ENCODE measurements at regions not wholly inside any gene's neighbourhood (a gene's known extent, or its start where the extent isn't known, plus 50 kb on each side); places are given as distances from the start of the nearest gene placed in this dataset.
"Not testable (repeated sequence)": the region's sequence is repeated elsewhere in the genome, so short reads cannot be mapped to it uniquely, and the experiment has no call there.

DNA sequence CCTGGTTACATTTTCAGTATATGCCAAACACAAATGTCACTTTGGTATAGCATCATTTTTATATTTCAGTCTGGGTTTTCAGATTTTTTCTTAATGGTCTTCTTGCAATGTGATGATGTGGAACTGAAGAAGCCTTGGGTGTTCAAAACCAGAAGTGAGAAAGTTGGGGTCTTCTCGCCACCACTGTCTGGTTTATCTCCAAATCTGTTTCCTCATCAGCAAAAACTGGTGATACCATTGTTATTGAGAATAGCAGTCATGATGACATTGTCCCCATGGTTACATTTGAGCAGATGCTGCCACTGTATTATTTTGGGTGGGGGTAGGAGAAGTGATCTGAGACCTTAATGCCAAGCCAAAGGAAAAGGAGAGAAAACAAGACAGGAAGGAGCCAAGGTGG, 85.9 kb upstream of the MAP3K1 start:
- Histone ChIP-seq H3K27me3 (ENCODE audit: control insufficient read depth in 2 of 2, insufficient read depth in 2 of 2, low read length in 2 of 2) (no peaks in the 10 kb centered on the region), H3K27ac (ENCODE audit: low read depth in 1 of 2, low read length in 2 of 2) (no peak overlapping the region), H3K4me3 (replicated peaks in 1 of 3; ENCODE audit: low read depth in 2 of 3, low read length in 3 of 3) (no peak overlapping the region), H3K4me2 (replicated peaks; ENCODE audit: extremely low read depth, low read length, poor library complexity, severe bottlenecking) (no peak overlapping the region), H3K9me3 (replicated peaks in 1 of 2; ENCODE audit: control insufficient read depth in 1 of 2, insufficient read depth in 1 of 2, low read length in 2 of 2) (no peaks in the 10 kb centered on the region), H3K4me1 (ENCODE audit: control insufficient read depth in 1 of 2, insufficient read depth in 2 of 2, low read length in 2 of 2) (peaks cover 26 to 35% of the 10 kb centered on the region in 2 donors), H3K9ac (ENCODE audit: insufficient read depth, low read length, poor library complexity, severe bottlenecking) (no peak overlapping the region), H2AFZ (ENCODE audit: insufficient read depth, low read depth, low read length, poor library complexity, severe bottlenecking) (no peak overlapping the region), H3K79me2 (ENCODE audit: insufficient read depth, low read length) (no peaks in the 10 kb centered on the region), H3K36me3 (replicated peaks in 1 of 2; ENCODE audit: control insufficient read depth in 1 of 2, insufficient read depth in 2 of 2, low read length in 2 of 2) (no peaks in the 10 kb centered on the region), H4K20me1 (ENCODE audit: insufficient read depth, low read length) (no peaks in the 10 kb centered on the region)
- no CpG with 5 or more reads among the region's 1 CpG for WGBS (ENCODE audit: insufficient coverage)
- peaks cover 50% of the 10 kb centered on the region for H3K4me1 Mint-ChIP-seq
- peak overlapping the region in 2 of 7 donors; percentile 1 to 42 for H3K27ac Mint-ChIP-seq
- TF ChIP-seq, protein P1, sequence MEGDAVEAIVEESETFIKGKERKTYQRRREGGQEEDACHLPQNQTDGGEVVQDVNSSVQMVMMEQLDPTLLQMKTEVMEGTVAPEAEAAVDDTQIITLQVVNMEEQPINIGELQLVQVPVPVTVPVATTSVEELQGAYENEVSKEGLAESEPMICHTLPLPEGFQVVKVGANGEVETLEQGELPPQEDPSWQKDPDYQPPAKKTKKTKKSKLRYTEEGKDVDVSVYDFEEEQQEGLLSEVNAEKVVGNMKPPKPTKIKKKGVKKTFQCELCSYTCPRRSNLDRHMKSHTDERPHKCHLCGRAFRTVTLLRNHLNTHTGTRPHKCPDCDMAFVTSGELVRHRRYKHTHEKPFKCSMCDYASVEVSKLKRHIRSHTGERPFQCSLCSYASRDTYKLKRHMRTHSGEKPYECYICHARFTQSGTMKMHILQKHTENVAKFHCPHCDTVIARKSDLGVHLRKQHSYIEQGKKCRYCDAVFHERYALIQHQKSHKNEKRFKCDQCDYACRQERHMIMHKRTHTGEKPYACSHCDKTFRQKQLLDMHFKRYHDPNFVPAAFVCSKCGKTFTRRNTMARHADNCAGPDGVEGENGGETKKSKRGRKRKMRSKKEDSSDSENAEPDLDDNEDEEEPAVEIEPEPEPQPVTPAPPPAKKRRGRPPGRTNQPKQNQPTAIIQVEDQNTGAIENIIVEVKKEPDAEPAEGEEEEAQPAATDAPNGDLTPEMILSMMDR (IDR thresholded peaks at IDR 0.05), result no peak
- H3K27me3 Mint-ChIP-seq (ENCODE audit: low read depth in 3 of 3), result peaks cover 0 to 4% (median 0%) of the 10 kb centered on the region in 3 donors
- H3K4me3 Mint-ChIP-seq, result no peak overlapping the region
- H3K9me3 Mint-ChIP-seq, result peaks cover 0 to 10% (median 2%) of the 10 kb centered on the region in 7 donors
- intact Hi-C loops (cut with micrococcal nuclease), result no loop called here
- H3K36me3 Mint-ChIP-seq, result peaks cover 3 to 4% of the 10 kb centered on the region in 2 donors
- DNase-seq, result no peak

DNA sequence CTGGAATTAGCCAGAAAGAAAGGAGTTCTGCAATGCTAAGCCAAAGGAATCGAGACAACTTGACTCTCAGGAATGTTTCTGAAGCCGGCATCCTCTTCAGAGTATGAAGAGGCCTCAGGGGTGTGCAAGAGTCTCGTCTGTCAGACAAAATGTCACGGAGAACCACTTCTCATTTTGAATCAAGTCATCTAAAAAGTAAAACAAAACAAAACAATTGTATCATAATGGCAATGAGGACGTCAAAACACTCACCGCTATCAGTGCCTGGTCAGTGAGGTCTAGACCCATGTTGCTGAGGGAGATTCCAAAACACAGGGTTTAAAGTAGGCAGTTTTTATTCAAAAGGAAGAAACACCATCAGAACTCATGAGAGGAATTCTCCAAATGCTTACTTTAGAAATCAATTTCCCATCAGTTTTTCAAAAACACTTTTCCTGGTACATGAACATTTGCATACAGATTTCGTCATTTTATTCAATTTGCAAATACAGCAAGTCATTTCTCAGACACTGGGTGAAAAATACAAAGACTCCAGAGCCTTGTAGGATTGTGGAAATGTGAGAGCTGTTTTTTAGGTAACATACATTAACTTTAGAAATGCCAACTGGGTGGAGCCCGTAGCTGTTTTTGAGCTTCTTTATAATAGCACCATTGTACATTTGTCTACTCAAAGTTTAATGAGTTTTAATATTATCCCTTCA, 89.5 kb upstream of the MAP3K1 start:
- Histone ChIP-seq H3K36me3 (replicated peaks in 1 of 2; ENCODE audit: control insufficient read depth in 1 of 2, insufficient read depth in 2 of 2, low read length in 2 of 2) (no peaks in the 10 kb centered on the region), H3K9me3 (replicated peaks in 1 of 2; ENCODE audit: control insufficient read depth in 1 of 2, insufficient read depth in 1 of 2, low read length in 2 of 2) (no peaks in the 10 kb centered on the region), H2AFZ (ENCODE audit: insufficient read depth, low read depth, low read length, poor library complexity, severe bottlenecking) (peak overlapping the region; percentile 66), H3K4me3 (replicated peaks in 1 of 3; ENCODE audit: low read depth in 2 of 3, low read length in 3 of 3) (peak overlapping the region in 1 of 3 experiments; percentile 28), H3K4me2 (replicated peaks; ENCODE audit: extremely low read depth, low read length, poor library complexity, severe bottlenecking) (peak overlapping the region; percentile 25), H3K27ac (ENCODE audit: low read depth in 1 of 2, low read length in 2 of 2) (peak overlapping the region; percentile 14 to 68), H4K20me1 (ENCODE audit: insufficient read depth, low read length) (no peaks in the 10 kb centered on the region), H3K9ac (ENCODE audit: insufficient read depth, low read length, poor library complexity, severe bottlenecking) (no peak overlapping the region), H3K4me1 (ENCODE audit: control insufficient read depth in 1 of 2, insufficient read depth in 2 of 2, low read length in 2 of 2) (peaks cover 11 to 19% of the 10 kb centered on the region in 2 donors), H3K27me3 (ENCODE audit: control insufficient read depth in 2 of 2, insufficient read depth in 2 of 2, low read length in 2 of 2) (no peaks in the 10 kb centered on the region), H3K79me2 (ENCODE audit: insufficient read depth, low read length) (no peaks in the 10 kb centered on the region)
- Mint-ChIP-seq H3K27me3 (ENCODE audit: low read depth in 3 of 3) (no peaks in the 10 kb centered on the region), H3K4me1 (peaks cover 23% of the 10 kb centered on the region), H3K27ac (peak overlapping the region; percentile 22 to 91 (median 78)), H3K4me3 (peak overlapping the region in 1 of 2 donors; percentile 71), H3K9me3 (peaks cover 0 to 2% (median 0%) of the 10 kb centered on the region in 7 donors), H3K36me3 (peaks cover 1 to 4% of the 10 kb centered on the region in 2 donors)
- TF ChIP-seq, protein P1 (IDR thresholded peaks at IDR 0.05), result no peak
- peak; percentile 53 to 54 (median 53) for DNase-seq
- intact Hi-C loops (cut with micrococcal nuclease), result no loop called here
- 25% methylated on average over 2 of the region's 8 CpGs for whole genome bisulfite sequencing (ENCODE audit: insufficient coverage)

DNA sequence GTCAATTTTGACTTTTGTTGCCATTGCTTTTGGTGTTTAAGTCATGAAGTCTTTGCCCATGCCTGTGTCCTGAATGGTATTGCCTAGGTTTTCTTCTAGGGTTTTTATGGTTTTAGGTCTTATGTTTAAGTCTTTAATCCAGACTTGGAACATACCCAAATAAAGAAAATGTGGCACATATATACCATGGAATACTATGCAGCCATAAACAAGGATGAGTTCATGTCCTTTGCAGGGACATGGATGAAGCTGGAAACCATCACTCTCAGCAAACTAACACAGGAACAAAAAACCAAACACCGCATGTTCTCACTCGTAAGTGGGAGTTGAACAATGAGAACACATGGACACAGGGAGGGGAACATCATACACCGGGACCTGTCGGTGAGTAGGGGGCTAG, 90.5 kb upstream of the MAP3K1 start:
- H3K79me2 ChIP-seq (ENCODE audit: insufficient read depth, low read length); H3K4me3 Mint-ChIP-seq; H3K9me3 Mint-ChIP-seq; H2AFZ ChIP-seq (ENCODE audit: insufficient read depth, low read depth, low read length, poor library complexity, severe bottlenecking); H3K4me2 ChIP-seq (replicated peaks; ENCODE audit: extremely low read depth, low read length, poor library complexity, severe bottlenecking); H3K36me3 Mint-ChIP-seq; H3K27me3 Mint-ChIP-seq (ENCODE audit: low read depth in 3 of 3); H3K27ac ChIP-seq (ENCODE audit: low read depth in 1 of 2, low read length in 2 of 2); H3K4me3 ChIP-seq (replicated peaks in 1 of 3; ENCODE audit: low read depth in 2 of 3, low read length in 3 of 3); intact Hi-C loops (cut with micrococcal nuclease); H3K9ac ChIP-seq (ENCODE audit: insufficient read depth, low read length, poor library complexity, severe bottlenecking); H3K27me3 ChIP-seq (ENCODE audit: control insufficient read depth in 2 of 2, insufficient read depth in 2 of 2, low read length in 2 of 2); H3K9me3 ChIP-seq (replicated peaks in 1 of 2; ENCODE audit: control insufficient read depth in 1 of 2, insufficient read depth in 1 of 2, low read length in 2 of 2); H3K36me3 ChIP-seq (replicated peaks in 1 of 2; ENCODE audit: control insufficient read depth in 1 of 2, insufficient read depth in 2 of 2, low read length in 2 of 2); H4K20me1 ChIP-seq (ENCODE audit: insufficient read depth, low read length); DNase-seq: not testable (repeated sequence)
- Mint-ChIP-seq H3K4me1 (peaks cover 17% of the 10 kb centered on the region), H3K27ac (peak overlapping the region in 2 of 7 donors; percentile 30 to 33)
- no CpG with 5 or more reads among the region's 4 CpGs for WGBS (ENCODE audit: insufficient coverage)
- H3K4me1 ChIP-seq (ENCODE audit: control insufficient read depth in 1 of 2, insufficient read depth in 2 of 2, low read length in 2 of 2), result peaks cover 10 to 16% of the 10 kb centered on the region in 2 donors
